Jurkat, Clone E6-1 (cell line): ENCODE measurements at regions not wholly inside any gene's neighbourhood (a gene's known extent, or its start where the extent isn't known, plus 50 kb on each side); places are given as distances from the start of the nearest gene placed in this dataset.
"Not testable (repeated sequence)": the region's sequence is repeated elsewhere in the genome, so short reads cannot be mapped to it uniquely, and the experiment has no call there.

Source experiments
- DNase-seq: peaks from one replicate; pipeline ENCODE4 v3.0.0-alpha.2; 2011; ENCODE audit warnings: low read depth, low spot score
- H3K4me3 ChIP-seq: 2 replicates; pipeline ENCODE4 v1.5.1; 2011; ENCODE audit warnings: mild to moderate bottlenecking, low read length, control low read depth, moderate library complexity

DNA sequence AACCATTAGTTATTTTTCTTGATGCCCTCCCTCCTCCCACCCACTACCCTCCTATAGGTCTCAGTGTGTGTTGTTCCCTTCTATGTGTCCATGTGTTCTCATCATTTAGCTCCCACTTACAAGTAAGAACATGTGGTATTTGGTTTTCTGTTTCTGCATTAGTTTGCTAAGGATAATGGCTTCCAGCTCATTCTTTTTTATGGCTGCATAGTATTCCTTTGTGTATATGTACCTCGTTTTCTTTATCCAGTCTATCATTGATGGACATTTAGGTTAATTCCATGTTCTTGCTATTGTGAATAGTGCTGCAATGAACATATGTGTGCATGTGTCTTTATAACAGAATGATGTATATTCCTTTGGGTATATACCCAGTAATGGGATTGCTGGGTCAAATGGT lies 135.1 kb upstream of the PJA2 start:
- not testable (repeated sequence) for DNase-seq, H3K4me3 ChIP-seq

DNA sequence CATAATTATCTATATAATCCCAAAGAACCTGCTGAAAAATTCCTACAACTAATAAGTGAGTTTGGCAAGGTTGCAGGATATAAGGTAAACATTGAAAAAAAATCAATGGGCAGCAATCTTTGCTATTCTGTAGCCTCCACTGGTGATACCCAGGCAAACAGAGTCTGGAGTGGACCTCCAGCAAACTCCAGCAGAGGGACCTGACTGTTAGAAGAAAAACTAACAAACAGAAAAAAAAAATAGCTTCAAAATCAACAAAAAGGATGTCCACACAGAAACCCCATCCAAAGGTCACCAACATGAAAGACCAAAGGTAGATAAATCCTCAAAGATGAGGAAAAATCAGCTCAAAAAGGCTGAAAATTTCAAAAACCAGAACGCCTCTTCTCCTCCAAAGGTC lies 128.9 kb upstream of the PJA2 start:
- DNase-seq, H3K4me3 ChIP-seq: not testable (repeated sequence)

DNA sequence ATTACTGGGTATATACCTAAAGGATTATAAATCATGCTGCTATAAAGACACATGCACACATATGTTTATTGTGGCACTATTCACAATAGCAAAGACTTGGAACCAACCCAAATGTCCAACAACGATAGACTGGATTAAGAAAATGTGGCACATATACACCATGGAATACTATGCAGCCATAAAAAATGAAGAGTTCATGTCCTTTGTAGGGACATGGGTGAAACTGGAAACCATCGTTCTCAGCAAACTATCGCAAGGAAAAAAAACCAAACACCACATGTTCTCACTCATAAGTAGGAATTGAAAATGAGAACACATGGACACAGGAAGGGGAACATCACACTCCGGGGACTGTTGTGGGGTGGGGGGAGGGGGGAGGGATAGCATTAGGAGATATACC lies 125.3 kb upstream of the PJA2 start:
- H3K4me3 ChIP-seq, DNase-seq: not testable (repeated sequence)

DNA sequence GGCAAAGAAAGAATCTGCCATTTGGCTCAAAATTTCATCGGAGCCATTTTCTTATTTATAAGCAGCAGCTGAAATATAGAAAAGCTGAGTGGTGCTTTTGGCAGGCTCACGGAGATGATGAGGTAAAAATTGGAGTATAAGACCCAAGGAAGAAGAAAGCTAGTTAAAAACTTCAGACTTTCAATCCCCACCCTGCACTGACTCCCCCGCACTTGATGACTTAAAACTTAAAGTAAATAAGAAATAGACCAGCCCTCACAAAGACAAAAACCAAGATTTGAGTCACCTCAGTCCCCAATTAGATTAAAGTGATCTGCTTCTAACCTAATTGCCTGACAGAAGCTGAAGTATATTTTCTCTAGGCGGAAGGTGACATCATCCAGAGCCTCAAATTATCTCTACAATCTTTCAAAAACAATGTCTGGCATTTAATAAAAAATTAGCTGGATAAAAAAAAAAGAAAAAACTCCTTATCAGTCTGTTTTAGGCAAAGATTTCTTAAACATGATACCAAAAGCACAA lies 124.0 kb upstream of the PJA2 start:
- no peak for DNase-seq
- no peak overlapping the region for H3K4me3 ChIP-seq

DNA sequence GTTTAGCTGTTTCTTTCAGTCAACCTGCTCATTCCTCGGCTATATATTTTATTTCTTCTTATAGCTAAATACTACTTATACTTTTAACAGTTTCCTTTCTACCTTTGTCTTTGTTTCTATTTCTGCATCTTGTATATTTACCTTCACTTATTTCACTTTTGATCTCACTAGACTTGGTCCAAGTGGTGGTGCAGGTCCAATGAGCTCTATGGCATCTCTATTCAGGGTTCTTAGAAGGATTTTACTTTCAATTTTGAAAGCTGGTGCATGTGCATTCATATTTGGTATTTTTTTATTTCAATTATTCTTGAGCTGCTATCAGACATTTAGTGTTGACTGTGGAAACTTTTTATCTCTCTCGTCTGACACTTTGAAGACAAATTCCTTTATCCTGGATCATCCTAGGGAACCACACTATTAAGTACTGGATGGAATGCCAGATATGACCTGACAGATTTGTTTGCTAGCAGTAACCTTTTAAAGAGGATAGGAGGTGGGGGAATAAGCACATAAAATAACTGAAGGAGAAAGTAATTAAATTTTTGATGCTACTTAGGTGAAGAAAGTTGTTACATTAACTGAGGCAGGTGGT lies 123.1 kb upstream of the PJA2 start:
- DNase-seq = no peak

DNA sequence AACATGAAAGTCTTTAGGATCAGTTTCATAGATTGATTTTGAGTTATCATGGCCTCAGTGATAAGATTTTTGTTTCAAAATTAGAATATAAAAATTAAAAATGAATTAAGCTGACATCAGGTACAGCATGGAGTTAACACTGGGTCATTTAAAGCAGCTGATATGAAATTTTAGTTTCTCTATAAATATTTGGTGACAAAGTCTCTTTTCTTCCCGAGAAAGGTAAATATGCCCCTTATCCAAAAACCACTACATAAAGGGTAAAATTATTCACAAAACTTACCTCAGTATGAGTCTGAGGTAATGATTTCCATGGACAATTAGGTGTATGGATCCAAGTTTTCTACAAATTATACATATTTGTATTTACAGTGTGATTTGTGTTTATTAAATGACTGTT lies 121.5 kb upstream of the PJA2 start:
- no peak overlapping the region for H3K4me3 ChIP-seq
- DNase-seq = no peak

More for the DNA sequence above, 123.1 kb upstream of the PJA2 start:
- H3K4me3 ChIP-seq = no peak overlapping the region

DNA sequence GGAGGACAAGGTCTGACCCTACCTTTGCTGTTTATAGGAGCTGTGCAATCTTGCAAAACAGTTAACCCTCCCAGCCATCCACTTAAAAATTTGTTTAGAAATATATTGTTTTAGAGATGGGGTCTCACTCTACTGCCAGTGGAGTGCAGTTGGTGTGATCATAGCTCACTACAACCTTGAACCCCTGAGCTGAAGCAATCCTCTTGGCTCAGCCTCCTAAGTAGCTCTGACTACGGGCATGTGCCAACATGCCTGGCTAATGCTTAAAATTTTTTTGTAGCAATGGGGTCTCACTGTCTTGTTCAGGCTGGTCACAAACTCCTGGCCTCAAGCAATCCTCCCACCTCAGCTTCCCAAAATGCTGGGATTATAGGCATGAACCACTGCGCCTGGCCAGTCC lies 120.2 kb upstream of the PJA2 start:
- H3K4me3 ChIP-seq = no peak overlapping the region

DNA sequence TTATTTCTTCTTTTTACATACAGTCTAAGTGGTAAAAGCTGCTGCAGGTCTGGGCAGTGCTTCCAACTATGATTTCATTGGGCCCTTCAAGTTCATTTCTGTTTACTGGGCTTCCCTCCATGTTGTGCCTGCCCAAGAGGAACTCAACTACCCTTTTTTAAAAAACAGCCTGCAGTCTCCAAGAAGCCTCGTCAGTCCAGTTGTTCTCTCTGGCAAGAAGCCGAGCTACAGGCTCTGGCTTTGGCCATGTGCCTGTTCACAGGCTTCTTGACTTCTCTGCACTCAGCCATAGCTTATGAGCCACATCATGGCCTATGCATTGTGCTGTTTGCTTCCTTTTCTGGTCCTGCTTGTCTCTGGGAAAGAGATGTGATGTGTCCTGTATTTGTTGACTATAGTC lies 119.7 kb upstream of the PJA2 start:
- no peak overlapping the region for H3K4me3 ChIP-seq
- DNase-seq = no peak

More for the DNA sequence above, 120.2 kb upstream of the PJA2 start:
- DNase-seq = no peak

DNA sequence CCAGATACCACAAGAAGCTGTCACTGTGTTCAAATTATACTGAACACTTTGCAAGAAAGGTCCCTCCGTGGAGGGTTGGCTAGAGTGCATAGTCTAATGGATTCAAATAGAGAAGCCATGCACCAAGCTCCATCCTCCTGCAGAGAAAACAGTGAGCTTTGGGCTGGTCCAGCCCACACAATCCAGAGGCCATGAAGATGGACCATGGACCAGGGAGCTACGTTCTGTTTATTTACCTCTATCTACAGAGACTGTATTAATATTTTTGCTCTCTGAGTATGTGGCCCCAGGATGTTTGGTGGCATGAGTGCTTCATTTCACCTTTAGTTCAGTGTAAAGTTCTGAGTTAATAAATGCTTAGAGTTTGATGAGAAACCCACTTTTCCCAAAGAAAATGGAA lies 114.8 kb upstream of the PJA2 start:
- DNase-seq = no peak
- H3K4me3 ChIP-seq = no peak overlapping the region

DNA sequence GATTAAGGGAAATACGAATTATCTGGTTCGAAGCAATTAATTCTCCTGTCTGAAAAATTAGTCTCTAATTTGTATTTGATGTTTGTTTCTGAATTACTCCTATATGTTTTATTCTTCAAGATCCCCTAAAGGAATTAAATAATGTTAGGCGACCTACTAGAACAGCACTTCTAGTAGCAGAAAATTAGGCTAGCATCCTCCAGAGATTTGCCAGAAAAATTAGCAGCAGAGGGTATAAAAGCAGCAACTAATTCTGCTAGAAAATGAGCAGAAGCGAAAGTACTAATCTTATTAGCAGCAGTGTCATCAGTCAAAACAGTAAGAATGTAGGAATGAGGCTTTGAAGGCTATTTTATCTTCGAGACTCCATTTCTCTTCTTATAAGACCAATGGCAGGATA lies 114.3 kb upstream of the PJA2 start:
- no peak for DNase-seq
- no peak overlapping the region for H3K4me3 ChIP-seq

DNA sequence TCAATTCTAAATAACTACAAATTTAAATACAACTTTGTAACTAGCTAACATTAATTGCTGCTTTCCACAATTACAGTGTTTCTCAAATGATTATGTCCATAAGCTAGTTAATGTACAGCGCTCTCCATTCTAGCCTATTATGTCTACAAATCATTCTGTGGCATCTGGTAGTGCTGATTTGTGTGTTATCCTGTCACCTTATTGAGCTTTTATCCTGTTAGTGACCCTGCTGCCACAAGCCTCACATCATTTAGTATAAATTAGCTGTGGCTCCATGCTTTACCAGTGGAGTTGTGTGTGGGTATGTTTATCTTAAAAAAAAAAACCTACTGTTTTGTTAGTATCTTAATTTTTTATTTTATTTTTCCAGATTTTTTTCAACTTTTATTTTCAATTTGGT lies 112.6 kb upstream of the PJA2 start:
- H3K4me3 ChIP-seq = no peak overlapping the region
- no peak for DNase-seq

DNA sequence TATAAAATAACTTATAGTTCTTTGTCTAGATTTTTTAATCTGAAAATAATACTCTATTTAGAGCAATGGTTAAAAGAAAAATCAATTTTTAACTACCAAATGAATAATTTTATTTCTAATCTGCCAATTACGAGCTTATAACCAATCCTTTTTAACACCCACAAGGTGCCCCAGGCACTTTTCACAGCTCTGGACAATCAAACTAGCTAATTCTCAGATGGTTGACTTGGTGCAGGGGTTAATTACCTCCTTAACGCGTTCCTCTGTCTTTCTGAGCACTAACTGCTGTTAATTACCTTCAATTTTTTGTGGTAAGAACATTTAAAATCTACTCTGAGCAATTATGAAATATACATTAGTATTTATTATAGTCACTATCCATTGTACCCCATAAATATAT lies 109.6 kb upstream of the PJA2 start:
- DNase-seq = no peak
- no peak overlapping the region for H3K4me3 ChIP-seq

DNA sequence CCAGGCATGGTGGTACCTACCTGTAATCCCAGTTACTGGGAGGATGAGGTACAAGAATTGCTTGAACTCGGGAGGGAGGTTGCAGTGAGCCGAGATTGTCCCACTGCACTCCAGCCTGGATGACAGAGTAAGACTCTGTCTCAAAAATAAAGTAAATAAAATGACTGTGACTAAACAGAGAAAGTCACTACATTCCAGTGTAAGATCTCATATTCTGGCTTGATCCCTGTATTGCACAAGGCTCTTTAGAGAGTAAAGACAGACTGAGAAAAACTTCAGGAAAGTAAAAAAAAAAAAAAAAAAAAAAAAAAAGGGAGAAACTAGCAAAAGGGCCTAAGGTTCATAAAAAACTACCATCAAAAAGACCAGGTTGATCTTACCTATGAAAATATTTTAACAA lies 106.6 kb upstream of the PJA2 start:
- H3K4me3 ChIP-seq = no peak overlapping the region

DNA sequence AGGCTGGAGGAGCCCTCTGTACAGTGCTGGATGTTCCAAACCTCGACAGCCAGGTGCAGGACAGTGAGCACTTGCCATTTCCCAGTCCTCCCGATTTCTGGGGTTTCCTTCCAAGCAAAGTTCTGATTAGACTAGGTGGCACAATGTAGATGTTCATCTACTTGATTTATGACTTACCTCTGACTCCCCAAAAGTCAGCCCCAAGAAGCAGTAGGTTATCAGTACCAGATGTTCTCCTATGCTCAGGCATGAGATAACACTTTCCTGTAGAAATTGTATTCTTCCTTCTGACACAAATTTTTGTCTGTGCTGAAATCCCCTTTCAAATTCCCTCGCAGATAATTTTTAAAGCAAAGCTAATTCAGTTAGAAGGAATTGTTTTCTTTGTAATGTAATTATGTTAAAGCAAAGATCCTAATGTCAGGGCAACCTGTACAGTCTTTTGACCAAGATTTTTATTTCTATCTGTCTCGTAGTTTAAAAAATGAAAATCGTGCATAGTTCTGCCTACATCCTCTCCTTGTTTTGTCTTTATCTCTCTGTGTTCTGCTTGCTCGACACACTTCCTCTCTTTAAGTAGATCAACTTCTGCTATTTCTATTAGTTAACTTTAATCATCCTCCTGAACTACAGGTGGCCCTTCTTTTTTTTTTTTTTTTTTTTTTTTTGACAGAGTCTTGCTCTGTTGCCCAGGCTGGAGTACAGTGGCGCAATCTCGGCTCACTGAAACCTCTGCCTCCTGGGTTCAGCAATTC lies 102.4 kb upstream of the PJA2 start:
- no peak for DNase-seq
- H3K4me3 ChIP-seq = no peak overlapping the region

More for the DNA sequence above, 106.6 kb upstream of the PJA2 start:
- no peak for DNase-seq

DNA sequence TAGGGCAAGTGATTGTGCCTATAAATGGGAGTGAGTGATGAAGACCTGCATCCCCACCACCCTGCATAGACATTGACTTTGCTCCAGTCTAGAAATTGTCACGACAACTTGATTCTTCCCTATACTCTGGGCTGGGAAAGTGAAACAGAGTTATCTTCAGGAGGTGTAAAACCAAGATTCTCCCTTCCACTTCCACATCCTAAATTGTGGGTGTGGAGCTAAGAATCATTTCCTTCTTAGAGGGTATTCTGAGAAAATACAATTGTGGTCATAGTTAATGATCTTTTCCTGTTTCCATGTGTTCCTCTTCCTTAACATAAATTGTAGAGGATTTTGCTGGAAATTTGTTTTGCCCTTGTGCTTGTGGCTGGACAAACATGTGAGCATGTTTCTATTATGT lies 96.8 kb upstream of the PJA2 start:
- DNase-seq = no peak
- no peak overlapping the region for H3K4me3 ChIP-seq

DNA sequence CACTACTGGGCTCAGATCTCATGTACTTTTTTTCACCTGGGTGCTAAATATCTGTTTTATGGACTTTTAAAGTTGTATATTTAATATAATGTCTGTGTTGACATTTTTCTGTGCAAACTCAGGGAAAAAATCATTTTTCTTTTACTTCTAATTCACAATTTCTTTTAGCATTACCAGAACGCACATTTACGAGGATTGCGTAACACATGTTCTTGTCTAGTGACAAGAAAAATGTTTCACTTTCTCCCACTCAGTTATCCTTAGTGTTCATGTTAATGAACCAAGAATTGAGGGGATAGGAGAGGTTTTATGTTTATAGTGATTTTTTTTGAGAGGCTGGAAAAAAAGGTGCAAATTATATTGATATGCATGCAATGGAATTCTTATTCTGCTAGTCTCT lies 86.3 kb upstream of the PJA2 start:
- no peak for DNase-seq
- no peak overlapping the region for H3K4me3 ChIP-seq

DNA sequence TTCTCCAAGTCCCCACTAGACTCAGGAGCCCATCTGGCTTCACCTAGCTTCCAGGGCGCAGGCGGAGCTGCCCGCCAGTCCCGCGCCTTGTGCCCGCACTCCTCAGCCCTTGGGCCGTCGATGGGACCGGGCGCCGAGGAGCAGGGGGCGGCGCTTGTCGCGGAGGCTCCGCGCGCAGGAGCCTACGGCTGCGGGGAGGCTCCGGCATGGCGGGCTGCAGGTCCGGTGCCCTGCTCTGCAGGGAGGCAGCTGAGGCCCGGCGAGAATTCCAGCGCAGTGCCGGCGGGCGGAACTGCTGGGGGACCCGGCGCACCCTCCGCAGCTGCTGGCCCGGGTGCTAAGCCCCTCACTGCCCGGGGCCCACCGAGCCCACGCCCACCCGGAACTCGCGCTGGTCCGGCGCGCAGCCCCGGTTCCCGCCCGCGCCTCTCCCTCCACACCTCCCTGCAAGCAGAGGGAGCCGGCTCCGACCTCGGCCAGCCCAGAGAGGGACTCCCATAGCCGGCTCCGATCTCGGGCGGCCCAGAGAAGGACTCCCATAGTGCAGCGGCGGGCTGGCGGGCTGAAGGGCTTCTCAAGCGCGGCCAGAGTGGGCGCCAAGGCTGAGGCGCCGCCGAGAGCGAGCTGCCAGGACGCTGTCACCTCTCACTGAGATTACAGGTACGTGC lies 78.1 kb upstream of the PJA2 start:
- no peak for DNase-seq
- H3K4me3 ChIP-seq = no peak overlapping the region

DNA sequence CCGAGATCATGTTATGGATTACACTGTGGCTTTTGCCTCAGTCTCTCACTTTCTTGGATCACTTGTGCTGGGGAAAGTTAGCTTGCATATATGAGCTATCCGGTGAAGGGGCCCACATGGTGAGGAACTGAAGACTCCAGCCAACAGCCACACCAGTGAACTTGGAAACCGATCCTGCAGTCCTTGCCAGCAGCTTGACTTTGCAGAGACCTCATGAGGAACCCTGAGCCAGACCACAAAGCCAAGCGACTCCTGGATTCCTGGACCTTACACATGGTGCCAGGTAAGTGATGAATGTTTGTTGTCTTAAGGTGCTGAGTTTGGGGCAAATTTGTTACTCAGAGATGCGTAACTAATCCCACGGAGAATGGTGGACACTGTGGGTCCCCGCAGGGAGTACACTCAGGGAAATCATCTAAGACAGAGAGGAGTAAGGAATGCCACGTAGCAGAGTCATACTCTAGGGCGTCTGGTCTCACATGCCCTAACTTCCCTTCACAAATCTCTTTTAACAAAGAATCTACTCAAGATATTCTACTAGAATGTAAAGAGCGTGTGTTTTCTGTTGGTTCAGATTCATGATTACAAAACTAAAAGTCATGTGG lies 76.5 kb upstream of the PJA2 start:
- no peak overlapping the region for H3K4me3 ChIP-seq
- no peak for DNase-seq

DNA sequence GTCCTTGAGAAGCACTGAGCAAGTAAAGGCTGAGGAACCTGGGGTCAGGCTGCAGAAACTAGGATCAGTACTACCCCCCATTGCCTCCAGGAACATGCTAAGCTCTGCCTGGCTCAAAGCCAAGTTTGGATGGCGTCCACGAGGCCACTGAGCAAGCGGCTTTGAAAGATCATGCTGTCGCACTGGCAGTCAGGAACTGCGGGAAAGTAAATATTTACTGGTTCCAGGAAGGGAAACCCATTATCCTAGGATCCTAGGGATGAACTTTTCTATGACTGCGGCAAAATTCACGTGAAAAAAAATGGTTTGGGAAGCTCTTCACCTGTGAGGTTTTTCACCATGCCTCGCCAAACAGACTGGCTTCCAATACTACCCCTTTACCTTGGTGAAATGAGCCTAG lies 75.3 kb upstream of the PJA2 start:
- H3K4me3 ChIP-seq = no peak overlapping the region
- no peak for DNase-seq

DNA sequence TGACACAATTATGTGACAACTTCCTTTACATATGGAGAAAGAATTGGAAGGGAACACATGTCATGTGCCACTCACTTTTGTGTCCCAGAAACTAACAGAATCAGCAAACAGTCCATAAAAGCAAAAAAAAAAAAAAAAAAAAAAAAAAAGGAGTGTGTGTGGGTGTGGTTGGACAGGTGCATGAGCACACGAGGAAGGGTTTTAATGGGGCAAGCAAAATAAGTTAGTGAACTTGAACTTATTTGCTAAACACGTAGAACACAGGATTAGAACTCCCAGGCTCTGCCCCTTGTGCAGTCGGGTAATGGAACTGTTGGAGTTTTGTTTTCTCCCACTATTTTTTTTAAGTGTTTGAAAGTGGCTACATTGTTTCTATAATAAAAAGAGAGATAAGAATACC lies 74.8 kb upstream of the PJA2 start:
- no peak for DNase-seq

More for the DNA sequence above, 74.8 kb upstream of the PJA2 start:
- no peak overlapping the region for H3K4me3 ChIP-seq
